HCT116 (cell line): ENCODE measurements at regions not wholly inside any gene's neighbourhood (a gene's known extent, or its start where the extent isn't known, plus 50 kb on each side); places are given as distances from the start of the nearest gene placed in this dataset.

Source experiments
- ATAC-seq: fragments of 200-7000 bp; cut with Tn5 transposase; 2 replicates; pipeline ENCODE4 v1.9.1; 2020; ENCODE audit warnings: mild to moderate bottlenecking, moderate library complexity
- BruUV-seq: library from RNA; stranded (reverse); fragments of 400-500 nt; replicated peaks from 2 replicates; lab custom pipeline; 2021; lab: Mats Ljungman, UMichigan
- CTCF ChIA-PET: fragments of 300-600 bp; sonication (Branson Sonifier 250); formaldehyde crosslinking; loops from one replicate; lab custom pipeline; 2021; ENCODE audit warnings: antibody characterized with exemption; lab: Charles Lee
- POLR2A ChIA-PET: fragments of 300-600, 350-600 bp; sonication (Branson Sonifier 250); formaldehyde crosslinking; loops from one replicate; lab custom pipeline; 2021; ENCODE audit warnings: antibody characterized with exemption; lab: Charles Lee
- RAD21 ChIA-PET, 2 experiments: fragments of 300-600 bp; sonication (Branson Sonifier 250); formaldehyde crosslinking; loops; one replicate each; lab custom pipeline; 2023; ENCODE audit warnings: low total read pairs in 2 of 2; ENCODE audit not compliant: uncharacterized antibody in 2 of 2, unreplicated experiment in 2 of 2, low non-redundant PET in 1 of 2; lab: Charles Lee
- DNase-seq: peaks from one replicate; pipeline ENCODE4 v3.0.0-alpha.2; 2010; ENCODE audit warnings: low read depth, low spot score
- H2AFZ ChIP-seq: fragments of 200-600 bp; shearing (Covaris generic), sonication (generic); 2 replicates; pipeline ENCODE4 v1.6.1; 2017; ENCODE audit warnings: low read depth, mixed run types, mixed read lengths, antibody characterized with exemption, low read length; ENCODE audit not compliant: poor library complexity, severe bottlenecking
- H3K27ac ChIP-seq: 2 replicates; pipeline ENCODE4 v1.5.1; 2012; ENCODE audit warnings: low read depth, low read length
- H3K27me3 ChIP-seq: fragments of 200-600 bp; sonication (generic); 2 replicates; pipeline ENCODE4 v1.6.1; 2016; ENCODE audit warnings: mixed run types, low read length, mixed read lengths; ENCODE audit not compliant: insufficient read depth
- H3K36me3 ChIP-seq, 2 experiments: fragments of 200-500 bp in 1 of 2; fragments of 200-600 bp in 1 of 2; sonication (Bioruptor generic) in 1 of 2; sonication (generic) in 1 of 2; 2 replicates each; pipeline versions ENCODE4 v1.5.1 to v1.6.1; 2014 to 2016; ENCODE audit warnings: low read length in 2 of 2, inconsistent platforms in 1 of 2, mixed read lengths in 1 of 2, mixed run types in 1 of 2; ENCODE audit not compliant: insufficient read depth in 2 of 2, control insufficient read depth in 1 of 2
- H3K4me1 ChIP-seq, 2 experiments: fragments of 200-600 bp in 1 of 2; sonication (generic) in 1 of 2; 2 replicates each; pipeline versions ENCODE4 v1.5.1 to v1.6.1; 2012 to 2017; ENCODE audit warnings: low read length in 2 of 2, inconsistent platforms in 1 of 2, mild to moderate bottlenecking in 1 of 2, mixed read lengths in 1 of 2, mixed run types in 1 of 2, moderate library complexity in 1 of 2; ENCODE audit not compliant: insufficient read depth in 2 of 2, control insufficient read depth in 1 of 2
- H3K4me2 ChIP-seq: fragments of 200-600 bp; sonication (generic); 2 replicates; pipeline ENCODE4 v1.6.1; 2017; ENCODE audit warnings: mixed run types, low read length, mixed read lengths
- H3K4me3 ChIP-seq, 2 experiments: fragments of 200-600 bp in 1 of 2; sonication (generic) in 1 of 2; replicated peaks in 1 of 2; 2 replicates each; pipeline ENCODE4 v1.5.1; 2011 to 2016; ENCODE audit warnings: low read length in 2 of 2, control low read depth in 1 of 2, low read depth in 1 of 2, mild to moderate bottlenecking in 1 of 2, mixed read lengths in 1 of 2, mixed run types in 1 of 2
- H3K79me2 ChIP-seq: fragments of 200-600 bp; sonication (generic); 2 replicates; pipeline ENCODE4 v1.6.1; 2017; ENCODE audit warnings: mild to moderate bottlenecking, mixed run types, low read length, moderate library complexity, mixed read lengths; ENCODE audit not compliant: insufficient read depth
- H3K9ac ChIP-seq: fragments of 200-600 bp; sonication (generic); 2 replicates; pipeline ENCODE4 v1.6.1; 2016; ENCODE audit warnings: low read length, mixed read lengths
- H3K9me2 ChIP-seq: fragments of 200-600 bp; sonication (generic), shearing (Covaris generic); 2 replicates; pipeline ENCODE4 v1.6.1; 2017; ENCODE audit warnings: mixed run types, mild to moderate bottlenecking, moderate library complexity; ENCODE audit not compliant: insufficient read depth
- H3K9me3 ChIP-seq, 2 experiments: fragments of 200-500 bp in 1 of 2; fragments of 200-600 bp in 1 of 2; sonication (Bioruptor generic) in 1 of 2; sonication (generic) in 1 of 2; 2 replicates each; pipeline ENCODE4 v1.6.1; 2014 to 2017; ENCODE audit warnings: low read length in 2 of 2, mixed read lengths in 2 of 2, inconsistent platforms in 1 of 2, low read depth in 1 of 2, mild to moderate bottlenecking in 1 of 2, mixed run types in 1 of 2, moderate library complexity in 1 of 2; ENCODE audit not compliant: control insufficient read depth in 1 of 2, insufficient read depth in 1 of 2
- H4K20me1 ChIP-seq: fragments of 200-600 bp; sonication (generic), shearing (Covaris generic); 2 replicates; pipeline ENCODE4 v1.6.1; 2017; ENCODE audit warnings: mixed run types, mild to moderate bottlenecking, moderate library complexity; ENCODE audit not compliant: insufficient read depth
- CTCF ChIP-seq, 3 experiments: fragments of 200-600 bp in 1 of 3; sonication (generic) in 1 of 3; IDR thresholded peaks in 2 of 3; conservative IDR thresholded peaks in 1 of 3; 2 replicates each; pipeline ENCODE4 v1.5.1; 2012 to 2017; ENCODE audit warnings: low read depth in 2 of 3, low read length in 2 of 3, antibody characterized with exemption in 1 of 3, borderline replicate concordance in 1 of 3, control low read depth in 1 of 3, mild to moderate bottlenecking in 1 of 3, mixed read lengths in 1 of 3, mixed run types in 1 of 3, moderate library complexity in 1 of 3; ENCODE audit not compliant: insufficient read depth in 1 of 3
- EGR1 ChIP-seq: IDR thresholded peaks from 2 replicates; pipeline ENCODE4 v1.6.1; 2012; ENCODE audit warnings: low read depth
- POLR2AphosphoS5 ChIP-seq: IDR thresholded peaks from 2 replicates; pipeline ENCODE4 v1.6.1; 2011; ENCODE audit warnings: mild to moderate bottlenecking, low read depth, low read length, moderate library complexity
- RAD21 ChIP-seq: IDR thresholded peaks from 2 replicates; pipeline ENCODE4 v1.6.1; 2012; ENCODE audit warnings: low read depth, mild to moderate bottlenecking
- SIN3A ChIP-seq: IDR thresholded peaks from 2 replicates; pipeline ENCODE4 v1.6.1; 2012; ENCODE audit warnings: low read depth
- YY1 ChIP-seq: IDR thresholded peaks from 2 replicates; pipeline ENCODE4 v1.6.1; 2011; ENCODE audit warnings: low read length, low read depth, moderate library complexity, mild to moderate bottlenecking; ENCODE audit not compliant: insufficient replicate concordance; ENCODE audit errors: extremely low read depth
- ZBTB33 ChIP-seq: IDR thresholded peaks from 2 replicates; pipeline ENCODE4 v1.6.1; 2011; ENCODE audit warnings: mild to moderate bottlenecking, low read length, moderate library complexity; ENCODE audit not compliant: insufficient replicate concordance; ENCODE audit errors: extremely low read depth
- intact Hi-C: fragments of 100-400 bp; cut with micrococcal nuclease; formaldehyde crosslinking; loops from 2 replicates; pipeline ENCODE4 v1.10.0; 2022

GRCh38 chr5:164010900-164011299 is 505.5 kb downstream of the MAT2B start:
- H3K4me1 ChIP-seq = no peaks in the 10 kb centered on the region
- H3K9me2 ChIP-seq = no peaks in the 10 kb centered on the region
- H3K9ac ChIP-seq = no peak overlapping the region
- no peak overlapping the region for H3K27ac ChIP-seq
- H4K20me1 ChIP-seq = no peaks in the 10 kb centered on the region
- H3K9me3 ChIP-seq = no peaks in the 10 kb centered on the region; a peak in 1 of 4 replicates
- intact Hi-C loops = loop anchor here (10.0 kb wide), 1 partner anchor 494 kb away; no protein-coding TSS in a partner anchor
- no peak overlapping the region for H3K4me3 ChIP-seq
- POLR2A ChIA-PET = no interaction called here
- RAD21 ChIA-PET = no interaction called here
- BruUV-seq = no TSS peak
- no peak overlapping the region for H2AFZ ChIP-seq
- no peaks in the 10 kb centered on the region for H3K36me3 ChIP-seq
- H3K79me2 ChIP-seq = no peaks in the 10 kb centered on the region
- ATAC-seq (no peak), DNase-seq (no peak)
- TF ChIP-seq CTCF (IDR thresholded peaks at IDR 0.05 in 2 of 3, conservative IDR thresholded peaks at IDR 0.05 in 1 of 3; ENCODE audit: borderline replicate concordance in 1 of 3, insufficient read depth in 1 of 3, low read depth in 2 of 3, low read length in 2 of 3) = no peak
- TF ChIP-seq RAD21 = no peak
- no peak for TF ChIP-seq SIN3A
- TF ChIP-seq EGR1 = no peak
- TF ChIP-seq ZBTB33 = no peak
- TF ChIP-seq YY1 = no peak
- no peak for TF ChIP-seq POLR2AphosphoS5
- CTCF ChIA-PET = no interaction called here
- H3K4me2 ChIP-seq = no peak overlapping the region
- H3K27me3 ChIP-seq = no peaks in the 10 kb centered on the region
